GM18511 (cell line): ENCODE measurements at regions not wholly inside any gene's neighbourhood (a gene's known extent, or its start where the extent isn't known, plus 50 kb on each side); places are given as distances from the start of the nearest gene placed in this dataset.

ENCODE experiments used
- ATAC-seq: cut with Tn5 transposase; IDR thresholded peaks from one replicate; pipeline ENCODE4 v1.9.1; 2021; ENCODE audit warnings: mild to moderate bottlenecking, moderate library complexity; ENCODE audit not compliant: unreplicated experiment

DNA sequence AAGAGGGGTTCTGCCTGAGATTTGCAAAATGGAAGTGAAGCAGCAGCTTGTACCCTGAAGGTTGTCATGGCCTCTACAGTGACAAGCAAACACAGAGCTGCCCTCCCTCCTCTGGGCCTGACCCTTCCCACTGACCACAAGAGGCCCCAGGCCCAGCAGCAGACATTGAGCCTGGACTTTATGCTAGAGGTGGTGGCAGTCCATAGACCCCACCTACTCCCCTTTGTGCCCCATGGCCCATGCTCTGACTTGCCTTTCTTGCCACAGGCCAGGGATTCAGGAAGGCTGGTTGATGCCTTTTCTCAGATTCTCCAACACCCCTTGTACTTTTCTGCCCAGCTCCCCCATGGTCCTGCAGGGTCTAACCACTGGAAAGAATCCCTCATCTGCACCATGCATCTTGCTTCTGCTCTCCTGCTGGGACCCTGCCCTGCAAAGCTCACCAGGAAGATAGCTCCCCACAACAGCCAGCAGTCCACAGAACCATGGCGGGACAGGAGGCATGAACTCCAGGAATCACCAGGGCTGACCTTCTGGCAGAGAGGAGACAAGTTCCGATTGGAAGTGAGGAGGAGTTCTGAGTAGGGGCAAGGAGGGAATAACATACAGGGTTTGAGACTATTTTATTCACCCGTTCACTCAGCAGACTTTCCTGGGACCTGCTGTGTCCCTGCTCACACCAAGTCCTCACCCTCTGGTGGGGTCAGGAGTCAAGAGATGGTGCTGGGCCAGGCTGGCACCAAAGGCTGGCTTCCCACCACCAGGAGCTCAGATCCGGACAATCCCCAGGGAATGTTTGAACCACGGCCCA is 263.8 kb downstream of the SYK start:
- ATAC-seq, result no peak

DNA sequence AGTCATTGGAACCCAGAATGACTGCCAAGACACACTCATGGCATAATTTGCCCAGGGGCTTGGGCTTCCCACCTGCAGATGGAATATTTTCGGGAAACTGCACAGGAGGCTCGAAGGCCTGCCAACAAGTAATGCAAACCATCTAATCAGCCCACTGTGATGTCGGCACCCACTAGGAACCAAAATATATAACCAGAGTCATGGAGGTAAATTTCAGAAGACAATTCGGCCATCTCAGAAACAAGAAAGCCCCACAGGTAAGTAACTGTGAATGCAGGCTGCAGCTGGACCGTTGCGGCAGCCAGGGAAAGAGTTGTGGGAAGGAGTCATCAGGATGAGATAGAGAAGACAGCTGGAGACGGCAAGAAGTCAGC is 264.4 kb downstream of the SYK start:
- ATAC-seq, result no peak

DNA sequence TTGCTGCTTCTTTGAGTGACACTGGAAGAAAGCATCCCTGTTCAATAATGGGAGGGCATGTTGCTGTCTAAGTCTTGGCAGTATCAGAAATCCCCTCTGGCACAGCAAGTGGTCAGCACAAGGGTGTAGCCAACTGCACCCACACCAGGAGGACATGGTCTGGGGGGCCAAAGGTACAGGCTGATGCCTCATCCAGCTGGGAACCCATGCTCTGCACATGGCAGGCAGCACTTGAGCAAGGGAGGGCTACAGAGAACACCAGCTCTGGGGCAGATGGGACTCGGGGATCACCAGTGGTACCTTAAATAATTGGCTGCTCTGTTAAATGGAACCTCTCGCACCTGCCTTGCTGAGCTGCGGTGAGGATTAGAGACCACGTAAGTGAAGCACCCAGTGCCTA is 265.2 kb downstream of the SYK start:
- ATAC-seq, result no peak

DNA sequence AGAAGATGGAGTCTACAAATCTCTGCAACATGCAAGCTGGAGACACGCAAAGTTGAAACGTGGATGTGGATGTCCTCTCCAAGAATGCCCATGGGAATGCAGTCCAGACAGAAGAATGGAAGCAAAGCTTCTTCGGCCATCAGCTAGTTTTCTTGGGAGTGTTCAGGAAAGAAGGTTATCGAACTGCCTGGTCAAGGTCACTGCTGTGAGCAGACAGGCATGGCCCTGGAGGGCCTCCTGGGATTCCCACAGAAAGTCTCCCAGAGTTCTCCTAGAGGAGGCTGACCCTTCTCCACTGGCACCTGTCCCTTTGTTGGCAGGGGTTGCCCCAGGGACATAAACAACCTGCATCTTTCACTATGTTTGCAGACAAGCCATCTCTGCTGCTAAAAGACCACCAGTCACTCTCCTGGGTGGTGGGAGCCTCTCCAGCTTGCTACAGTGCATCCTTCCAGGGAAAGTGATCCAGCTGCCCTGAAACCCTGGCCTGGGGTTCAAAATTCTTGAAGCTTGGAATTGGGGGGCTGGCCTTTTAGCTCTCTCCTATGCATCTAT is 265.8 kb downstream of the SYK start:
- no peak for ATAC-seq

DNA sequence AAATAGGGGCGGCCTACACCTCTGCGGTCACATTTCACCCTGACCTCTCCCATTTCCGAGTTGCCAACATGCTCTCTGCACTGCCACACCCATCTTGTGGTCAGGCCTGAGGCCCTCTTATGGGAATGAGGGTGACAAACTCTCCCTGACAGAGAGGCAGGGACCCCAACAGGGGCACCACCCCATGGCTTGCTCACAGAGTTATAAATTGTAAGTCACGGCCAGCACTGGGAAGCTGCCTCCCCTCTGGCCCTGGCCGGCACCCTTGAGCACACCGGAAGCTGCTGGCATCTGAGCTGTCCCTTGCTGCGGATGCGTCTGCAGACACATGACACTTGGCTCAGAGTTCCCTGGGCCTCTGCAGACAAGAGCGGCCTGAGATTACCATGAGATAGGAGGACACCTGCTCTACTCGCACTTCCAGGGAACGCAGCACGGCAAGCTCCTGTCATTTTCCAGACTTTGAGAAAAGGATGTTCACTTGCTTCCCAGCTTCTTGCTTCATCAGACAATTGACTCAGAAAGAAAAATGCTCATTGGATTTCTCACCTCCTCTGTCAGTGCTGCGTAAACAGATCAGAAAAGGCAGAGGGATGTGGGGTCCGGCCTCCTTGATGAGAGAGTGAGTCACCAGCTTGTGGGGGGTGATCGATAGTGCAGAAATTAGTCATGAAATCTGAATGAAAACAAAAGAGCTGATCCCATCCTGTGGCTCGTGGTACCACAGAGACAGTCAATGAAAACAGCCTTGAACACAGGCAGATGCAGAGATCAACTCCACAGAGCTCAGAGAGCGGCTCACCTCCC is 269.8 kb downstream of the SYK start:
- no peak for ATAC-seq

DNA sequence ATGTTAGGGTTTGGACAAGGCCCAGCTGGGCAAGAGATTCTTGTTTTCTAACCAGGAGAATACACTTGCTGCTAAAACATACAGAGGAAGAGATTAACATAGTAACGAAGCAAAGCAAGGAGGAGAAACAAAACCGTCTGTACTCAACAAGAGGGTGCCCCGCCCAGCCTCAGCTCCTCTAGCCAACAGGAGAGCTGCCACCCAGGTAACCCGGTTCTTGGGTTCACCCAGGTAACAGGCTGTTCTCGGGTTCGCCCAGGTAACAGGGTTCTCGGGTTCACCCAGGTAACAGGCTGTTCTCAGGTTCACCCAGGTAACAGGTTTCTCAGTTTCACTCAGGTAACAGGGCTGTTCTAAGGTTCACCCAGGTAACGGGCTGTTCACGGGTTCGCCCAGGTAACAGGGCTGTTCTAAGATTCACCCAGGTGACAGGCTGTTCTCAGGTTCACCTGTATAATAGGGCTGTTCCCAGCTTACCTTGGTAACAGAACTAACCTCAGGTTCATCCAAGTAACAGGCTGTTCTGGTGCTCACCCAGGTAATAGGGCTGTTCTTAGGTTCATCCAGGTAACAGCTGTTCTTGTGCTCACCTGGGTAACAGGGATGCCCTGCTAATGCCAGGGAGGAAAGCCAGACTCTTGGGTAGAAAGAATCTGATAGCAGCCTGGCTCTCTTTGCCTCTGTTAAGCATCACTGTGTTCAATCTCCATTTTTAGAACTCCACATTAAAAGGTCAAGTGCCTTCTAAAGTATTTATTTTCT is 271.6 kb downstream of the SYK start:
- ATAC-seq, result no peak

DNA sequence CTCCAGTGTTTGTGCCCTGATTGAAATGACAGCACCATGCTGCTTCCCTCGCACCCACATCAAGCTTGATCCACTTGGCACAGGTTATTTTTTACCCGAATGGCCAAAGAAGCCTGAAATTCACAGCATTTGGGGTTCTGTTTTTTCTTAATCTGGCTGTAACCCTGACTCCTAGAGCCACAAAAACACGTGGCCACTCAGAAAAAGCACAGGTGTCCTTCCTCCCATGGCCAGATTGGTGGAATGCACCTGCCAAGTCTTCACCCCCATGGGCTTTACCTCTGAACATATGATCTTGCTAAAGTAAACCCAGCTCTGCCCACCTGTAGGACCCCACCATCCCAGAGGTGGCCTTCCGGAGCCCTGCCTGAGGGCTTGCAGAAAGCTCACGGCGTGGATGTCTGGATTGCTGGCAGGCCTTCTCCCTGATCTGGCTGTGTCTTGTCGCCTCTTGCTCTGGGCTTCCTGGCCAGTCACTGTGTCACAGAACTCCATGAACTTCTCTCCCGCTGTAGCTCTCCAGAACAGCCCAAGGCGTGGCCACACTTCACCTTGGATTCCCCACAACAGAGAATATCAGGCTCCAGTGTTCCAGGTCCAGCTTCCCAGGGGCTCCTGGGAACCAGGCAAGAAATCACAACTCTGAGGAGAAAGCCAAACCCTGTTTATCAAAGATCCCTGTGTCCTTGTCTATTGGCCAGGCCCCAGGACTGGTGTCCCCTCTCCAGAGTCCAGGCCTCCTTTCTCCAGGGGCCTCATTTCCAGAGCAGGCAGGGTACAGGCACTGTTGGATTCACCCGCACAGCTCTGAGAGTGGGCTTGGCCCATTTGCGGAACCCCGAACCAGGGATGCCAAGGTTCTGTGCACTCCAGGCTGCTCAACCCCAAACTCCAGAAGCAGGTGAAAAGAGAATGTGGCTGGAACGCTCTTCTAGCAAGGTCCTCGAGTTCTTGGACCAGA is 272.5 kb downstream of the SYK start:
- ATAC-seq, result no peak

DNA sequence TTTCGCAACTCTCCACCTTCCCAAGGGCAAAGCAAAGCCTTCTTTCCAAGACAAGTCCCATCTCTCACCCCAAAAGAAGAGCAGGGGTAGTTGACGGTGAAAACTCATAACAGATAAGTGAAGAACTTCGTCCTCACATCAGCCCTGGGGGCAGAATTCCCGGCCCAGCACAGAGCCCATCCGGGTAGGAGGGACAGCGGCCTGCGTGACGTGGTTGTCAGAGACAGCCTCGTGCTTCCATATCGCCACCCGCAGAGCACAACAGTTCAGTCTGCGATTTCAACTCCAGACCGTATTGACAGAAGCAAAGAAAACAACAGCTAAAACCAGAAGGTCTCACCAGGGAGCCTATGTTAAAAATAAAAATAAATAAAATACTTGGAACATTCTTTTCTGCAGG is 273.2 kb downstream of the SYK start:
- ATAC-seq, result no peak

DNA sequence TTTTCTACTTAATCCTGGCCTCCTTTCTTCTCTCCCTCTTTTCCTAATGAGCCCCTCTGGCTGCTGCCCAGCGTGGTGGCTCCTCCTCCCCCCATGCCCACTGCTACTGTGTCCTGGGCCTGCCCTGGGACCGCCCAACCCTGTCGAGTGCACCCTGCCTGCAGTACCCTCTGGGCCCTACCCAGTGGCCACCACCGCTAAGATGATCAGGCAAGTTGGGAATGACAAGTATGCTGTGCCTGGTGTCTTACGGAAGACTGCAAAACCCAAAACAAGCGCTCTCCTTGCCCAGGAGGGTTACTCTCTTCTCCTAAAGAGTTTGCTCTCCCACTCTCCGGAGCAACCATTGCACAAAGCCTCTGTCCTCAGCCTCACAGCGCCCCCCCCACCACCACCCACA is 273.7 kb downstream of the SYK start:
- no peak for ATAC-seq

DNA sequence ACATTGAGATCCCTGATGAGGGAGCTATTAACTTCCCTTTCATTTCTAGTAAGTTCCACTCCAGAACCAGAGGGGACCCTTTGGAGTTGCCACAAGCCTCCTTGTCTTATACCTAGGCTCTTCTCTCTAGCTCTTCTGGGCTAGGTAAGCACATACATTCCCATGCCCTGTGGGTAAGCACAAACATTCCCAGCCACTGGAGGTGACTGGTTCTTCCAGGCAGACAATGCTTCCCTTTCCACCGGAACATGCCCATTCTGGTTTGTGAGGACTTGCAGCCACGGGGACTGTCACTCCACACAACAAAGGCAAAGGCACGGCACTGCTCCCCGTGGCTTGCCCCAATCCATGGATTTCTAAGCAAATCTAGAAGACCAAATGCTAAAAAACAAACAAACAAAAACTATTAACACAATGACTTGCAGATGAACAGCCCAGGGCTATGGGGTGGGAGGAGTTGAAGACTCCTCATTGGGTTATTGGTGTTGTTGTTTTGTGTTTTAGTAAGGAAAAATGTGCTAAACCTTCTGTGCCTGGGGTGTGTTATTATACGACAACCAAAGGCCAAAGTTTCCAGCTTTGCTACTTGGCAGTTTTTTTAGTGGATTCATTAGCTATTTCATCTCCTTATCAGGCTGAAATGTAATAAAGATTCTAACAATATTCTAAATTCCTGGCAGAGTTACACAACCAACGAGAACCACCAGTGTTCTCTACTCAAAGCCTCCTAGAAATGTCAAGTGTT is 276.2 kb downstream of the SYK start:
- ATAC-seq, result no peak

DNA sequence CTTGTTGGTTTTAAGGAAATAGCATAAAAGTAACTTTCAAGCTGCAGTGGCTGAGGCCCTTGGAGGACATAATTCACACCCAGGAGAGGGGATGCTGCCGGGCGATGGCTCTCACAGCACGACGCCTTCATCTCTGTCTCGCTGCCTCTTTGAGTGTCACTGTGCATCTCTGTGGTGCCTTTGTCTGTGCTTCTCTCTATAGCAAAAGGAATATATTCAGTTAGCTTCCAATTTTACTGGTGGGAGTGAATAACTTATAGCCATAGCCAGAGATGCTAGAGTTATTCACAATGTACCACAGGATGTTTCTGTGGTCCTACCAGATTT is 276.7 kb downstream of the SYK start:
- ATAC-seq, result no peak

DNA sequence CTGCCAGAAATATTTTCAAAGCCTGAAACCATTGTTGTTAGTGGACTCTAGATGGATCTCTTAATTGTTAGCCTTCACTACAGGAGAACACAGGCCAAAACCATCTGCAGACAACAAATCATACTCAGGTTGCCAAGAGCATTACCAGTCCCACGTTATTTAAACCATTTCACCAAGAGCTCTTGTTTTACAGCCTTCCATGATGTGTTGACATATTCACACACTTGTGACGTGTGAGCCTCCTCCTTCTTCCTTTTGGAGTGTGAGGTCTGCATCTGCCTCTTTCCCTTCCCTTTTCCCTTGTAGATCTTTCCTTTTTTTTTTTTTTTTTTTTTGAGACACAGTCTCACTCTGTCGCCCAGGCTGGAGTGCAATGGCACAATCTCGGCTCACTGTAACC is 279.0 kb downstream of the AUH start:
- no peak for ATAC-seq

DNA sequence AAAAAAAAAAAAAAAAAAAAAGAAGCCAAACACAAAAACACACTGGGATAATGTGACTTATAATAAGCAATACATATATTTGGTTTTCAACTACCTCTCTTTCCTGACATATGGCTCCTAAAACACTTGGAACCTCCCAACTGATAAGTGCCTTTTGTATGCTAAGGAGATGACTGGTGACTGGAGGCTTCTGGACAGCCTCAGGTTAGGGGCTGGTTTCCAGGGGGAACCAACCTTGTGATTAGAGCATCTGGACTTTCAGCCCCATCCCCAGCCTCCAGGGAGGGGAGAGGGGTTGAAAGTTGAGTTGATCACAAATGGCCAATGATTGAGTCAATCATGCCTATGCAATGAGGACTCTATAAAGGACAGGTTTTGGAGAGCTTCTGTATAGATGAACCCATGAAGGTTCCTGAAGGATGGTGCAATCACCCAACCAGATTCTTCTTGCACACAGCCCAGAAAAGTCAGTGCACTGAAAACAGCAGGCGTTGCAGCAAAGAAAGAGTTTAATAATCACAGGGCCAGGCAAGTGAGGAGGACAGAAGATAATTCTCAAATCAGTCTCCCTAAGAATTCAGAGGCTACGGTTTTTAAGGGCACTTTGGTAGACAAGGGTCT is 276.7 kb downstream of the AUH start:
- ATAC-seq, result no peak

DNA sequence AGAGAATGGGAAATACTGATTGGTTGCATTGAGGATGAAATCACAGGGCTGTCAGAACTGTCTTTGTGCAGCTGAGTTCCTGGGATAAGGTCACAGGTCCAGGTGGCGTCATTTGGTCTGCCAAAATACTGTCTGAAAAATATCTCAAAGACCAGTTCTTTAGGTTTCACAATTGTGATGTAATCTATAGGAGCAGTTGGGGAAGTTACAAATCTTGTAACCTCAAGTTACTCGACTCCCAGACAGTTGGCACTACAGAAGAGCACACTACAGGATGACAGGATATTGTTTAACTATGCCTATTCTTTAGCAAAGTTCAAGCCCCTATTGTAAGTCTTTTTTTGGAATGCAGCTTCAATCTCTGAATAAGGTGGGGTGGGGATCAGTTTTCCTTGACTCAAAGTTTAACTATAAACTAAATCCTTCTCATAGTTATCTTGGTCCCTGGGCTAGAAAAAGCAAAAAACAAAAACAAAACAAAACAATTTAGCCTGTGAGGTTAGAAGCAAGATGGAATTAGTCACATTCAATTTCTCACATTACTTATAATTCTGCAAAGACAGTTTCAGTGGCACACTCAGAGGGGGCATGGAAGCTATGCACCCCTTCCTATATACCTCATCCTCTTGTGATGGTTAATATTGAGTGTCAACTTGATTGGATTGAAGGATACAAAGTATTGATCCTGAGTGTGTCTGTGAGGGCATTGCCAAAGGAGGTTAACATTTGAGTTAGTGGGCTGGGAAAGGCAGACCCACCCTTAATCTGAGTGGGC is 276.0 kb downstream of the AUH start:
- no peak for ATAC-seq

DNA sequence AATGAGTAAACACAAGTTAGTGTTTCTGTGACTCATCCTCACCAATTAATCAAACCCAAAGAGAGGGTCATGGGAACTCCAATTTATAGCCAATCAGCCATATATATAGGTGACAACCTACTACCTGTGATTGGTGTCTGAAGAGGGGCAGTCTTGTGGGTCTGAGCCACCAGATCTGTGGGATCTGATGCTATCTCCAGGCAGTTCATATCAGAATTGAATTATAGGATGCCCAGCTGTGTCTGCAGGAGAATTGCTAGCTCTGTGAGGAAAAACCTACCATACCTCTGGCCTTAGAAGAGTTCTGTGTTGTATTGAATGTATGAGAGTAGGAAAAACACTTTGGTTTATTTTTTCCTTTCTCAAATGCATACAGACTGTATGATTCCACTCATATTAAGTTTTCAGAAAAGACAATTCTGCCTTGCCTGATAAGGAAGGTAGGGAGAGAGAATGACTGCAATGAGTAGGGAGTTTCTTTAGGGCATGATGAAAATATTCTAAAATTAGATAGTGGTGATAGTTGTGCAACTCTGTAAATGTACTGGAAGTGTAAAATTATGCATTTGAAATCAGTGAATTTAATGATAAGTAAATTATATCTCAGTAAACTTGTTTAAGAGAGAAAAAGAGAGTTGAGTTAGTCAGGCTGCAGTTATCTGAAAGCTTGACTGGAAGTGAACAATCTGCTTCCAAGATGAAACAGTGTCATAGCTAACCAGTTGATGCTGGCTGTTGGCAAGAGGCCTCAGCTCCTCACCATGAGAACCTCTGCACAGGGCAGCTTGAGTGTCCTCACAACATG is 274.9 kb downstream of the AUH start:
- no peak for ATAC-seq

DNA sequence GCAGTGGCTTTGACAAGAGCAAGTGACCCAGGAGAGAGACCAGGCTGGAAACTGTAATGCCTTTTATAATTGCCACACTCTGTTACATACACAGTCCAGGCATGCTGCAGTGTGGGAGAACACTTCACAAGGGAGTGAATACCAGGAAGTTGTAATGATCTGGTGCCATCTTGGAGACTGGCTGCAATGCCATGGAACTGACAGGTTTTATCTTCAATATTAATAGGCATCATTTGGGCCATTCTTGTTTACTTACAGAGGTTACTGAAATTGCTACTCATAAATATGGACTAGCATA is 274.3 kb downstream of the AUH start:
- no peak for ATAC-seq

DNA sequence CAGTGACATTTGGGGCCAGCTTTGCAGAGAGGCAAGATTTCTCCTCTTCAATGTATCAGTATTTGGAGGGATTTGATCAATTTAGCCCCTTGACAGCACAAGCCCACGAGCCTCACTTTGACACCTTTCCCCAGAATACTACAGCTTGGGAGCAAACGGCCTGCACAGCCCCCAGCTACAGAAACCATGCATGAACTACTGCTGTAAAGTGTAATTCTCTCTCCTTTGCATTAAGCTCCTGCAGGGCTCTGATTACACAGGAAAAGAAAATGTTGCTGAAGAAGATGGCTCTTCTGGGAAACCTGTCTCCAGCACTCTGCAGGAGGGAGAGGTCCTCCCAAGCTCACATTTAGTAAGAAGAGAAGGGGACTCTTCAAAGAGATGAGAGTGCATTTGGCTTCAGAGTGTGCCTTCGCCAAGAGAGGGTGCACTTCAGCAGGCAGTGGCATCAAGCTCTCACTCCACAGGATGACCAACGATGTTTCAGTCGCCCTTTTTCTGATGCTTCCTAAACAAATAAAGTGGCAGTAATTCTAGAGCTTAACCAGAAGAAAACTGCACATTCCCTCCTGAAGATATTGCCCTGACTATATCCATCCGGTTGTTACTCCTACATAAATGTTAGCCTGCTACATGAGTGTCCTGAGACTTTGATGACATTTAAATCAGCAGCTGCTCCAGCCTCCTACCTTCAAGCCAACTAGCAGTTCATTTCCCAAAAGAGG is 272.2 kb downstream of the AUH start:
- no peak for ATAC-seq

DNA sequence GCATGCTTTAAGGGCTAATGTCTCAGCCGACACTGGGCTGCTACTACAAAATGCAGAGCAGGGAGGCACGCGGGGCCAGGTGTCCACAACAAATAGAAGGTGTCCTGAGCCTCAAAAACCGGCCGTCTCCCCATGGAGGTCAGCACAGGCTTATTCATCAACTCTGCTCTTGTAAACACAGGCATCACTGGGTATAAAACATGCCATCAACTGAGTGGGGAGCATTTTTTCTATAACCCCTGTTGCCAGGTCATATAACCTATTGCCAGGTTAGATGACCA is 271.6 kb downstream of the AUH start:
- no peak for ATAC-seq
